Fibroblast of villous mesenchyme (primary cell): ENCODE measurements at regions not wholly inside any gene's neighbourhood (a gene's known extent, or its start where the extent isn't known, plus 50 kb on each side); places are given as distances from the start of the nearest gene placed in this dataset.

ENCODE experiments used
- DNase-seq: peaks from one replicate; pipeline ENCODE4 v3.0.0-alpha.2; 2010; ENCODE audit warnings: low read depth
- H3K4me3 ChIP-seq: 2 replicates; pipeline ENCODE4 v1.5.1; 2011; ENCODE audit warnings: low read depth, mild to moderate bottlenecking, low read length
- TF ChIP-seq, protein P1 (sequence below): IDR thresholded peaks from 2 replicates; pipeline ENCODE4 v1.5.1; 2012; ENCODE audit warnings: low read depth, mild to moderate bottlenecking, low read length; ENCODE audit not compliant: insufficient read depth

DNA sequence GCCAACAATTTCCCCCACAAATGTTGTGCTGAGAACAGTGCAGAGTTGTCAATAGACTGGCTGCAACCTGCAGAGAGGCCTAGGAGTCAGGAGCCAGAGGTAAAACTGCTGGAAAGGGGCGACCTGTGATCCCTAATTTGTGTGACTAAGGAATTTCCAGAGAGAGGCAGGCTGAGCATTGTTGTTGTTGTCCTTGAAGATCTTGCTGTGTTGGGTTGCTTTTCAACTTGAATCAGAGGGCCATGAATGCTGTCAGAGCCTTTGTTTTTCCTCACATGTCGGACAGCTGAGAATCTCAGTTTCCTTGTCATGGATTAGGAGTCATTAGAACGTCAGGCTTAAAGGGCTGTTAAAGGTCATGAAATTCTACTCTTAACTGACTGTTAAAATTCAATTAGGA lies 134.6 kb upstream of the ASTN2 start:
- TF ChIP-seq, protein P1, sequence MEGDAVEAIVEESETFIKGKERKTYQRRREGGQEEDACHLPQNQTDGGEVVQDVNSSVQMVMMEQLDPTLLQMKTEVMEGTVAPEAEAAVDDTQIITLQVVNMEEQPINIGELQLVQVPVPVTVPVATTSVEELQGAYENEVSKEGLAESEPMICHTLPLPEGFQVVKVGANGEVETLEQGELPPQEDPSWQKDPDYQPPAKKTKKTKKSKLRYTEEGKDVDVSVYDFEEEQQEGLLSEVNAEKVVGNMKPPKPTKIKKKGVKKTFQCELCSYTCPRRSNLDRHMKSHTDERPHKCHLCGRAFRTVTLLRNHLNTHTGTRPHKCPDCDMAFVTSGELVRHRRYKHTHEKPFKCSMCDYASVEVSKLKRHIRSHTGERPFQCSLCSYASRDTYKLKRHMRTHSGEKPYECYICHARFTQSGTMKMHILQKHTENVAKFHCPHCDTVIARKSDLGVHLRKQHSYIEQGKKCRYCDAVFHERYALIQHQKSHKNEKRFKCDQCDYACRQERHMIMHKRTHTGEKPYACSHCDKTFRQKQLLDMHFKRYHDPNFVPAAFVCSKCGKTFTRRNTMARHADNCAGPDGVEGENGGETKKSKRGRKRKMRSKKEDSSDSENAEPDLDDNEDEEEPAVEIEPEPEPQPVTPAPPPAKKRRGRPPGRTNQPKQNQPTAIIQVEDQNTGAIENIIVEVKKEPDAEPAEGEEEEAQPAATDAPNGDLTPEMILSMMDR, result no peak

DNA sequence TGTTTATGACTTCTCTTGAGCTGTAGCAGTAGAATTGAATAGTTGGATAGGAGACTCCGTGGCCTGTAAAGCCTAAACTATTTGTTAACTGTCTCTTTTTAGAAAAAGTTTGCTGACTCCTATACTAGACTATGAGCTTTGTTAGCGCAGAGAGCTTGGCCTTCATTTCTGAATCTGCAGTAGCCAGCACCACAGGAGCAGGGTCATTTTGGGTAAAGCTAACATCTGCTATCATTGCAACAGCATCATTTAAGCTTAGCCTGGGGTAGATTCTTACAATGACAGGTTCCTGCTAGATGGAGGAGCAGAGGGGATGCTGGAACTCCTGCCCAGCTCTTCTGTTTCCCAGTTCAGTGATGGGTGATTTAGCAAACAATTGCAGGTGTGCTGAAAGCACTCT lies 133.7 kb upstream of the ASTN2 start:
- no peak for DNase-seq
- TF ChIP-seq, protein P1, result no peak
- no peak overlapping the region for H3K4me3 ChIP-seq

More for the DNA sequence above, 134.6 kb upstream of the ASTN2 start:
- no peak overlapping the region for H3K4me3 ChIP-seq
- no peak for DNase-seq

DNA sequence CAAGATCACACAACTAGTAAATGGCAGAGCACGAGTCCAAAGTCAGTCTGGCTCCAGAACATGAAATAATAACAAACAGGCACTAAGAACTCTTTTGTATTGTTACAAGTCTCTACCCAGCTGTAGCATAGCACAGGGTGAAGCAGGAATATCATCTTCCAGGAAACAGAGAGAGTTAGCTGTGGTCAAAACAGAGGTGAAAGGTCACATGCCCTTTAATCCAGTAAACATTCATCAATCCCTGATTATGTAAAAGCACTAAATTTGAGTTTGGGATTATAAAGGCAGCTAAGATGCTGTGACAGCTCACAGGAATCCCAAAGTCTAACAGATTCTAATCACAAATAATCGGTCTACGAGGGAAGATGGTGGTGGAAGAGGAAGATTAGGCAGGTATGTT lies 133.0 kb upstream of the ASTN2 start:
- DNase-seq, result no peak
- H3K4me3 ChIP-seq, result no peak overlapping the region
- TF ChIP-seq, protein P1, result no peak

DNA sequence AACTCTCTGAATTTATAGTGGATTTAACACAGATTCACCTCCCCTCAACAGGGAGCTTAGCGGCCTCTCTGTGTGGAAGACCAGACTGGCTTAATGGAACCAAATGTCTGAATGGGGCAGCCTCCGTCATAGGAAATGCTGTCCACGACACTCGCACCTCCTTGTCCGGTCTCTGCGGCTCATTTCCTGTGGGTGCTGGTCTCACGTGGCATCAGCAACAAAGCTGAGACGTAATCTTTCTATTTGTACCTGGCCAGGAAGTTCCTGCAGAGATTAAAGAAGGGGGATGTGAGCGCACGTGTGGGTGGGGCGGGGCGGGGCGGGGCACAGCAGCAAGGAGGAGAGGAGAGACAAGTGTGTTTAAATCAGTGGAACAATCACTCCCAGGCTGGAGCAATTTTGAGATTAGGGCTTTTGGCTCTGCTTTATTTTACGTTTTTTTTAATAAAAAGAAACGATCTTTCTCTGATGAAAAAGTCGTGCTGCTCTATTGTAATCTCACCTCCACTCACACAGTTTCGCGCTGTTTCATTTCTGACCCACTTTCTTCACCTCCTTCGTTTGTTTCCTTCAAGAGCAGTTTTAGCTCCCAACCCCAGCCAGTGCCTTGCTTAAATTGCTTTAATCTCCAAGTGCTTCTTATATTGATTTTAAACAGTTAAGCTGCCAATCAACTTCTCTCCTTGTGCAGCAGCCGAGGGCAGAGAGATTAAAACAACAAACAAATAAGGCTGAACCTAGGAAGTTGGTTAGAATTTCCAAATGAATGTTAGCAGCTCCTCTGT lies 132.2 kb upstream of the ASTN2 start:
- no peak for DNase-seq
- H3K4me3 ChIP-seq, result no peak overlapping the region
- TF ChIP-seq, protein P1, result no peak

DNA sequence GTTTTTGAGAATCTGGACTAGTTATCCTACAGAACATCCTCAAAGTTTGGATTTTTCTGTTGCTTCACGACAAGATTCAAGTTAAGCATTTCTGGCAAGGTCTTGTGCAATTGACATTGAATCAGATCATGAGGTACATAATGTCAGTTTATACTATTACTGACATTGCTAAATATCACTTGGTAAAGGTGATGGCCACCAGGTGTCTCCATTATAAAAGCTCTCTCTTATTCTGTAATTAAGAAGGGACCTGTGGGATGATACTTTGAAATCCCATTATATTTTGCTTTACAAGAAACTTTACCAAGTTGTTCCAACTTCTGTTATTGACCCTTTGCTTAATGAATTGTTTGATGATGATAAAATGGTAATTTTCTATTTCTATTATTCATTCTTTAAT lies 131.0 kb upstream of the ASTN2 start:
- no peak overlapping the region for H3K4me3 ChIP-seq
- no peak for DNase-seq
- TF ChIP-seq, protein P1, result no peak

DNA sequence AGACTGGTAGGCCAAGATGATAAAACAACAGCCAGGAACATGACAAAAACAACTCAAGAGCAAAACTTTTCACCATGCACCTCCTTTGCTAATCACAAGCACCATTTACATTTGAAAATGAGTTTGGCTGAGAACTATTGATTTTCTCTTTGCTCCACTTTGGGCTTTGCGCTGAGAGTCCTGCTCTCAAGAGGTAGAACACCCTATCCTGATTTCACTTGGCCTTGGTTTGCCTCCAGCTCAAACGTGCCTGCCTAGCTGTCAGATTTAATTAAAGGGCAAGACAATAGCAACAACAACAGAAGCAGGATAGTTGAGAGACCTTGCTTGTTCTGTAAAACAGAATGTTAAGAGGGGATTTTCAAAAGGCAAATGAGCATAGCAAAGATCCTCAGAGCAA lies 128.2 kb upstream of the ASTN2 start:
- TF ChIP-seq, protein P1, result no peak
- no peak for DNase-seq

DNA sequence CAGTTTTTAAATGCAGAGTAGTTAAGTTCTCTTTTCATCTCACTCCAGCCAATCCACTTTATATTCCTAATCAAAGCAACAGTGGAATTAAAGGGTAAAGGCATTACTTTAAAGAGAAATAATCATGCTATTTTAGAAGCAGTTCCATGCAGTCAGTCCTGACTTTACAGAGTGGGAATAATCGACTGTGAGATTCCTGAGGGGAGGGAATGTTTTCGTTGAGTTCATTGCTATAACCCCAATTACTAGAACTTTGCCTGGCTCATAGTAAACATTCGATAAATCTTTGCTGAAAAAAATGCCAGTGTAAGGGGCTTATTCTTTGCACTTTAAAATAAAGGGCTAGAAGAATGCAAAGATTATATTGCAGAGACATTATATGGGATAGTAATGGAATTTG lies 127.2 kb upstream of the ASTN2 start:
- H3K4me3 ChIP-seq, result no peak overlapping the region
- TF ChIP-seq, protein P1, result no peak
- DNase-seq, result no peak

More for the DNA sequence above, 128.2 kb upstream of the ASTN2 start:
- no peak overlapping the region for H3K4me3 ChIP-seq
